Common myeloid progenitor, CD34-positive (primary cell): ENCODE measurements at regions not wholly inside any gene's neighbourhood (a gene's known extent, or its start where the extent isn't known, plus 50 kb on each side); places are given as distances from the start of the nearest gene placed in this dataset.

Source experiments
- CTCF ChIA-PET: fragments of 350-600 bp; sonication (Branson Sonifier 250); formaldehyde crosslinking; loops from one replicate; lab custom pipeline; 2021; ENCODE audit warnings: antibody characterized with exemption; lab: Charles Lee
- POLR2A ChIA-PET: fragments of 350-600 bp; sonication (Branson Sonifier 250); formaldehyde crosslinking; loops from one replicate; lab custom pipeline; 2021; ENCODE audit warnings: antibody characterized with exemption; lab: Charles Lee
- DNase-seq, 3 donors: peaks; one replicate each; pipeline versions ENCODE4 v3.0.0 to v3.0.0-alpha.2; 2013
- H3K27ac ChIP-seq, 2 experiments: 1 replicate in 1 of 2; 2 replicates in 1 of 2; pipeline ENCODE4 v1.7.0; 2013; ENCODE audit warnings: inconsistent platforms in 2 of 2, low read length in 2 of 2, mild to moderate bottlenecking in 2 of 2, low read depth in 1 of 2, moderate library complexity in 1 of 2; ENCODE audit not compliant: severe bottlenecking in 2 of 2, insufficient read depth in 1 of 2, poor library complexity in 1 of 2
- H3K27me3 ChIP-seq, 5 experiments: replicated peaks in 2 of 5; 1 replicate in 3 of 5; 2 replicates in 2 of 5; pipeline versions ENCODE4 v1.6.1 to v1.7.0; 2013; ENCODE audit warnings: low read length in 4 of 5, mild to moderate bottlenecking in 2 of 5, moderate library complexity in 2 of 5, inconsistent platforms in 1 of 5; ENCODE audit not compliant: insufficient read depth in 5 of 5, control insufficient read depth in 4 of 5
- H3K36me3 ChIP-seq, 4 experiments: 1 replicate in 2 of 4; 2 replicates in 2 of 4; pipeline versions ENCODE4 v1.6.1 to v1.7.0; 2013; ENCODE audit warnings: low read length in 3 of 4, control low read depth in 1 of 4, mild to moderate bottlenecking in 1 of 4; ENCODE audit not compliant: control insufficient read depth in 4 of 4, insufficient read depth in 4 of 4
- H3K4me1 ChIP-seq, 4 experiments: 1 replicate in 3 of 4; 2 replicates in 1 of 4; pipeline versions ENCODE4 v1.6.1 to v1.7.1; 2013; ENCODE audit warnings: low read length in 3 of 4, mild to moderate bottlenecking in 3 of 4, control low read depth in 1 of 4, inconsistent platforms in 1 of 4, moderate library complexity in 1 of 4; ENCODE audit not compliant: control insufficient read depth in 4 of 4, insufficient read depth in 4 of 4; ENCODE audit errors: control extremely low read depth in 1 of 4
- H3K4me3 ChIP-seq, 7 experiments: 1 replicate in 4 of 7; 2 replicates in 3 of 7; pipeline versions ENCODE4 v1.5.1 to v1.7.0; 2013; ENCODE audit warnings: mild to moderate bottlenecking in 7 of 7, low read length in 6 of 7, moderate library complexity in 6 of 7, inconsistent platforms in 2 of 7, low read depth in 2 of 7, control low read depth in 1 of 7; ENCODE audit not compliant: insufficient read depth in 4 of 7, control insufficient read depth in 1 of 7; ENCODE audit errors: extremely low read depth in 1 of 7
- H3K9me3 ChIP-seq, 5 experiments: 1 replicate in 4 of 5; 2 replicates in 1 of 5; pipeline versions ENCODE4 v1.6.1 to v1.7.1; 2013; ENCODE audit warnings: low read length in 4 of 5, mild to moderate bottlenecking in 2 of 5, inconsistent platforms in 1 of 5, low read depth in 1 of 5, moderate library complexity in 1 of 5; ENCODE audit not compliant: control insufficient read depth in 4 of 5, insufficient read depth in 2 of 5; ENCODE audit errors: control extremely low read depth in 1 of 5
- WGBS: methylation state at CpG from one replicate; pipeline ENCODE4 v1.1.5; 2013; ENCODE audit not compliant: insufficient coverage; 5-methylcytosine and 5-hydroxymethylcytosine counted together

DNA sequence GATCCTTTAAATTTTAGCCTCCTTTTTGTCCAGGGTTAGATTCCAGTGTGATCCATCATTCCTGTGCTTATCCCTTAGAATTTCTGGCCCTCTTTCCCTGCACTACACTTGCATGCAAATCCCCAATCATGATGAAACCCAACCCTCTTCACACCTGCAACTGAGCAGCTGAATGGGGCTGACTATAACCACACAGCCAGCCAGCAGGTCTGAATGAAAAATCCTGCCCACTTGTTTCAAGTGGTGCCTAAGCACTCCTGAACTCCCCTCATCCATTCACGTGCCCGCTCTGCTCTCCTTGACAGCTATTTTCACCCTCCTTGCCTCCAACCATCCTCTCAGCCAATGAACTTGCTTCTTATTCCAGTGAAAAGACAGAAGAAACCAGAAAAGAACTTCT lies 80.5 kb upstream of the AFF3 start:
- H3K36me3 ChIP-seq = no peaks in the 10 kb centered on the region
- WGBS = 100% methylated on average over 2 of the region's 2 CpGs
- no peak overlapping the region for H3K27ac ChIP-seq
- no peaks in the 10 kb centered on the region for H3K9me3 ChIP-seq
- no peaks in the 10 kb centered on the region for H3K27me3 ChIP-seq
- DNase-seq = no peak
- no peak overlapping the region for H3K4me3 ChIP-seq
- POLR2A ChIA-PET = no interaction called here
- CTCF ChIA-PET = interaction anchor here (0.9 kb wide), 1 partner anchor 12 kb away, joined by 4 read pairs; no protein-coding TSS in a partner anchor
- peaks cover 0 to 11% (median 5%) of the 10 kb centered on the region in 4 experiments for H3K4me1 ChIP-seq

DNA sequence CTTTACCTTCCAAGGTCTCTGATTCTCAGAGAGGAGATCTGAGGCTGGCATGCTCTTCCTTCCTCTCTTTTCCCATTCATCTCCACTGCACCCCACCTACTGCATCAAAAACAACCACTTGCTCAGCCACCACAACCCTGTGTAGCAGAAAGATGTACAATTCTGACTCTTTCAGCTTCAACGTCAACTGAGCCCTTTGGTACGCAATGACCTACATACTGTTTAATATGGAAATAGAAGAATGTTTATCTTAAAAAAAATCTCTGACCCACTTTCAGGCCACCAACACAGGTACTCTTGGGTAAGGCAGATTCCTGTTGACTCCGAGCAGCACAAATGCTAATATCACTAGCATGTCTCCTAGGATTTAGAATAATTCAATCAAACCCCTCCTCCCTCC lies 76.2 kb upstream of the AFF3 start:
- Histone ChIP-seq H3K4me3 (no peak overlapping the region), H3K4me1 (peaks cover 2 to 16% (median 12%) of the 10 kb centered on the region in 4 experiments), H3K36me3 (no peaks in the 10 kb centered on the region), H3K9me3 (no peaks in the 10 kb centered on the region), H3K27me3 (no peaks in the 10 kb centered on the region), H3K27ac (no peak overlapping the region)
- ChIA-PET CTCF (no interaction called here), POLR2A (interaction anchor here (0.6 kb wide), 1 partner anchor 488 kb away, joined by 3 read pairs; no protein-coding TSS in a partner anchor)
- DNase-seq = no peak
- 100% methylated on average over 1 of the region's 3 CpGs for WGBS

DNA sequence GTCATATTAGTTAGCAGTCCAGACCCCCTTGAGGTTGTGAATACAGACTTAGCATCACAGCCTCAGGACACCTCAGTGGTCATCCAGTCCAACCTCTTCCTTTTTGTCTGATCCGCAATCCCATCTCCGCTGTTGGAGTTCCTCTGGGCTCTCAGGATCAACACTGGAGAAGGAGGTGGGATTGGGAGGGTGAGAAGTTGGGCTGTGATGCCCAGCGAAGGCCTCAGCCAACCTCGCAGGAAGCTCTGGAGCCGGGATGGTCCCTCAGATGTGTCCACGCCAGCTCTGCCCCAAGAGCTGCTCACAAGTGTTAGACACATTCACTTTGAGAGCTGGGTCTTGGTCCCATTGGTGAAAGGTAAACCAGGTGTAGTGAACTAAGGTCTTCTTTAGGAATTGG lies 74.9 kb upstream of the AFF3 start:
- no peak overlapping the region for H3K4me3 ChIP-seq
- peaks cover 2 to 17% (median 12%) of the 10 kb centered on the region in 4 experiments for H3K4me1 ChIP-seq
- no peaks in the 10 kb centered on the region for H3K9me3 ChIP-seq
- H3K27ac ChIP-seq = no peak overlapping the region
- no peaks in the 10 kb centered on the region for H3K36me3 ChIP-seq
- ChIA-PET POLR2A (no interaction called here), CTCF (interaction anchor here (0.6 kb wide), 1 partner anchor 21 kb away, joined by 3 read pairs; no protein-coding TSS in a partner anchor)
- H3K27me3 ChIP-seq = no peaks in the 10 kb centered on the region
- no peak for DNase-seq
- WGBS = 97% methylated on average over 5 of the region's 6 CpGs

DNA sequence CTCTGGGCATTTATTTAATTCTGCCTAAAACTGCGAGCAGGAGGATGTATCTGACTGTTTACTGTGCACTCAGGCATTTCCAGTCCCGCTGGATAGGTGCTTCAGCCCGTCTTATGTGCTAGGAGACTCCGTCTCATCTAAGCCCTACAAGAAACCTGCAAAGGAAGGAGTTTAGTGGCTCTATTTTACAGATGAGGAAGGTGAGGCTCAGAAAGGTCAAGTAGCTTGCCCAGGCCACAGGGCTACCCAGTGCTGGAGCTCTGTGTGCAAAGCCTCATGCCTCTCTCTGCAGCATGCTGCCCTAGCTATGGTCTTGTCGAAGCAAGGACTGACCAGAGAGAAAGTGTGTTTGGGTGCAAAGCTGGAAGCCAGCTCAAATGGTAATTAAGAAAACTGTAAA lies 73.6 kb upstream of the AFF3 start:
- 96% methylated on average over 5 of the region's 5 CpGs for WGBS
- POLR2A ChIA-PET = no interaction called here
- H3K36me3 ChIP-seq = no peaks in the 10 kb centered on the region
- H3K4me1 ChIP-seq = peaks cover 2 to 17% (median 12%) of the 10 kb centered on the region in 4 experiments
- H3K4me3 ChIP-seq = no peak overlapping the region
- no peak overlapping the region for H3K27ac ChIP-seq
- CTCF ChIA-PET = no interaction called here
- no peaks in the 10 kb centered on the region for H3K9me3 ChIP-seq
- DNase-seq = no peak
- H3K27me3 ChIP-seq = no peaks in the 10 kb centered on the region

DNA sequence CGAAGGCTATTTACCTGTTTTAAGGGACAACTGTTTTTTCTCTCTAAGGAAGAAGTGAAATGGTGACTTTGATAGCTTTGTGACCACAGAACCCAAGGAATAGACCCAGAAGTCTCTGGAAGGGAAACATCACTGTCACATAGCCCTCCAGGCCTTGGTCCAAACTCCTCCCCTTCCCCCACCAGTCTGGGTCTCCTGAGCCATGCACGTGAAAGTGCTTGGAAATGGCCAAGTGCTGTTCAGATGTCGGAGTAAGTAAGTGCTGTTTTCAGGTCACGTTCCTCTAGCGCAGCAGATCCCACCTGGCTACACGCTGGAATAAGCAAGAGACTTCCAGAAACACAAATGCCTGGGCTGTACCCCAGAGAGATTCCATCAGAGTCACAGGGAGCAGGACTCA lies 73.0 kb upstream of the AFF3 start:
- DNase-seq = no peak
- CTCF ChIA-PET = no interaction called here
- H3K27ac ChIP-seq = no peak overlapping the region
- 94% methylated on average over 6 of the region's 6 CpGs for WGBS
- no peaks in the 10 kb centered on the region for H3K36me3 ChIP-seq
- POLR2A ChIA-PET = no interaction called here
- H3K9me3 ChIP-seq = no peaks in the 10 kb centered on the region
- no peak overlapping the region for H3K4me3 ChIP-seq
- no peaks in the 10 kb centered on the region for H3K27me3 ChIP-seq
- H3K4me1 ChIP-seq = peaks cover 2 to 17% (median 12%) of the 10 kb centered on the region in 4 experiments

DNA sequence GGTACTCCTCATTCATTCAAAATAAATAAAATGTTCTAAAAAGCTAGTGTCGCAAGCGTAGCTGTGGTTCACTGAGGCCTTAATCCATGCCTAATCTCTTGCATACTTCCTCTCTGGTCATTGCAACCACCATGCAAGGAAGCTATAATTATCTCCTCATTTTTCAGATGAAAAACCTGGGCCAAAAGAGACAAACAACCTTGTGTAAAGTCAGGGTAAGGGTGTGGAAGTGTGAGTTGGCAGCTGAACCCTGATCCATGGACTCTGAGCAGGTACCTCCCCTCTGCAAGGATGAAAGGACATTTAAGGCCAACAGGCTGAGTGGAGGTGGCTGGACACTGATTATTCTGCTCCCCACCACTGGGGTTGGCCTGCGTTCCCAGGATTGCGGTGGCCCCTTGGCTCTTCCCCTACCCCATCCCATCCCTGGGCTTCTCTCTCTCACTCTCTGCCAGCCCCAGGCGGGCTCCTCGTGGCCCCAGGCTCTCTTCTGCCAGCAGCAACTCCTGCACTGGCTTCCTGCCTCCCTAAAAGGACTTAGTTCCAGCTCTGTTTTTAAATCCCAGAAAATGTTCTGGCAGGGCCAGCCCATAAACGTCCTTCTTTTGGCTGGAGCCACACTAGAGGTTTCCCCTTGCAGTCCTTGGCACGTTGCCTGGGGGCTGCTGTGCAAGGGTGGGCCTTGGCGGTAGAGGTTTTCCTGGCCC lies 72.0 kb upstream of the AFF3 start:
- Histone ChIP-seq H3K36me3 (no peaks in the 10 kb centered on the region), H3K9me3 (no peaks in the 10 kb centered on the region), H3K4me3 (peak overlapping the region in 1 of 7 experiments; percentile 32), H3K27ac (no peak overlapping the region), H3K27me3 (no peaks in the 10 kb centered on the region), H3K4me1 (peaks cover 2 to 17% (median 12%) of the 10 kb centered on the region in 4 experiments)
- 70% methylated on average over 7 of the region's 9 CpGs for WGBS
- CTCF ChIA-PET = no interaction called here
- POLR2A ChIA-PET = interaction anchor here (0.7 kb wide), 1 partner anchor 11 kb away, joined by 4 read pairs; no protein-coding TSS in a partner anchor
- DNase-seq = peak in 2 of 3 donors; percentile 54 to 68

DNA sequence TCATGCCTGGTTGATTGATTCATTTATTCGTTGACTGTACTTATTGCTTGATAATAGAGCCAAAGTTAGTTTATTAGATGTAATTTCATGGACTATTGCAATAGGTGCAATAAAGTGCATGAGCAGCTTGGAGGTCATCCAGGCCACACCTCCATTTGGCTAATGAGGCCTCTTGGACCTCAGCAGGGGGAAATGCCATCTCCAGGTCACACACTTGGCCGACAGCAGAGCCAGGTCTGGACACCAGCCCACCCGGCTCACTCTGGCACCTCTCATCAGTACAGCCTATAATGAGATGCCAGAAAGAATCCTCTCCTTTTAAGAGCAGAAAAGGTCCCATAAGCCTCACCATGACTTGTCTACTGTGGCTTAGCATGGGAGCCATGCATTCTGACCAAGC lies 71.2 kb upstream of the AFF3 start:
- DNase-seq = no peak
- ChIA-PET POLR2A (no interaction called here), CTCF (no interaction called here)
- Histone ChIP-seq H3K4me3 (no peak overlapping the region), H3K27me3 (no peaks in the 10 kb centered on the region), H3K27ac (no peak overlapping the region), H3K9me3 (no peaks in the 10 kb centered on the region), H3K4me1 (peaks cover 2 to 17% (median 12%) of the 10 kb centered on the region in 4 experiments), H3K36me3 (no peaks in the 10 kb centered on the region)
- WGBS = 97% methylated on average over 3 of the region's 3 CpGs
